ENCODE measurements at regions not wholly inside any gene's neighbourhood (a gene's known extent, or its start where the extent isn't known, plus 50 kb on each side); places are given as distances from the start of the nearest gene placed in this dataset.
A peak's percentile ranks its signal among the peaks of the same experiment; 100 is the strongest.

DNA sequence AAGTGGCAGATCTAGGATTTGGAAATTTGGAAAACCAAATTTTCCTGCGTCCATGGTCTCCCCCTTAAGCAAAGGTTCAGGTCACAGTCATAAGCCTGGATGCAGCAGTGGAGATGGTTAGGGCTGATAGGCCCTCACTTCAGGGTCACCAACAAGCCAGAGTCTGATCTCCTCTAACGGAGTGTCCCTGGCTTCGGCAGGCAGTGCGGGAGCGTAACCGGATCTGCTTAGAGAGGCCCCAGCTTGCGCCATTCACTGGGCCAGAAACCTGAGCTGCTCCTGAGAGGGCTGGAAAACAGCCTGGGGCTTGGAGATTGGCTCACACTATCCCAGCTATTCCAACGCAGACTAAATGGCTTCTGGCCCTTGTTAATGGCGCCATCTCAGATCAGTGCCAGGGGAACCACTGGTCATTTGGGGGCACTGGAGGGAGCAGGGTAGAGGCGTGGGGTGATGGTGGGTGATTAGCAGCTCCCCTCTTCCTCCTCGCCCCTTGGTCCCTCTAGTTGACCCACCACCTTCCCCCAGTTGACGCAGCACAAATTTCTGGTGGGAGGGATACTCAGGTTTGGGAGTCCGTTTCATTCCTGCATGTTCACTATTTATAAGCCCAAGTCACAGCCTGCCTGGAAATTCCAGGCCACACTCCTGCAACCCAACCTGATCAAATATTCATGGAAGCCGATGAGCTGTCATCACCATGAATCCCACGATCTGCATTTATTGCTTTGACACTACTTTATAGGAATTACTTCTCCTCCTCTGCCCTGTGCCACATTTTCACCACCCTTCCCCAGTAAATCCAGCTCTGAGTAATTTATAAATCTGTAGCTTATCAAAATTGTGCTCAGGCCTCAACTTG, 134.6 kb upstream of the CPEB4 start (continued):
- TF ChIP-seq, protein P1, sequence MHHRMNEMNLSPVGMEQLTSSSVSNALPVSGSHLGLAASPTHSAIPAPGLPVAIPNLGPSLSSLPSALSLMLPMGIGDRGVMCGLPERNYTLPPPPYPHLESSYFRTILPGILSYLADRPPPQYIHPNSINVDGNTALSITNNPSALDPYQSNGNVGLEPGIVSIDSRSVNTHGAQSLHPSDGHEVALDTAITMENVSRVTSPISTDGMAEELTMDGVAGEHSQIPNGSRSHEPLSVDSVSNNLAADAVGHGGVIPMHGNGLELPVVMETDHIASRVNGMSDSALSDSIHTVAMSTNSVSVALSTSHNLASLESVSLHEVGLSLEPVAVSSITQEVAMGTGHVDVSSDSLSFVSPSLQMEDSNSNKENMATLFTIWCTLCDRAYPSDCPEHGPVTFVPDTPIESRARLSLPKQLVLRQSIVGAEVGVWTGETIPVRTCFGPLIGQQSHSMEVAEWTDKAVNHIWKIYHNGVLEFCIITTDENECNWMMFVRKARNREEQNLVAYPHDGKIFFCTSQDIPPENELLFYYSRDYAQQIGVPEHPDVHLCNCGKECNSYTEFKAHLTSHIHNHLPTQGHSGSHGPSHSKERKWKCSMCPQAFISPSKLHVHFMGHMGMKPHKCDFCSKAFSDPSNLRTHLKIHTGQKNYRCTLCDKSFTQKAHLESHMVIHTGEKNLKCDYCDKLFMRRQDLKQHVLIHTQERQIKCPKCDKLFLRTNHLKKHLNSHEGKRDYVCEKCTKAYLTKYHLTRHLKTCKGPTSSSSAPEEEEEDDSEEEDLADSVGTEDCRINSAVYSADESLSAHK (CRISPR knock-in tag; IDR thresholded peaks at IDR 0.05; ENCODE audit: borderline replicate concordance), result no peak
- TF ChIP-seq E2F1 (CRISPR knock-in tag; IDR thresholded peaks at IDR 0.05) (no peak), ESRRA (CRISPR knock-in tag; IDR thresholded peaks at IDR 0.05; ENCODE audit: low read depth) (no peak), ZNF709 (CRISPR knock-in tag; IDR thresholded peaks at IDR 0.05) (no peak), SMC3 (IDR thresholded peaks at IDR 0.05; ENCODE audit: low read length) (no peak; the same call in 1 of the 2 replicates), ZNF790 (CRISPR knock-in tag; IDR thresholded peaks at IDR 0.05; ENCODE audit: borderline replicate concordance) (no peak), HHEX (CRISPR knock-in tag; IDR thresholded peaks at IDR 0.05) (no peak), ZNF205 (CRISPR knock-in tag; IDR thresholded peaks at IDR 0.05) (no peak), IRX3 (CRISPR knock-in tag; IDR thresholded peaks at IDR 0.05; ENCODE audit: borderline replicate concordance, low read depth) (no peak), ARHGAP35 (CRISPR knock-in tag; IDR thresholded peaks at IDR 0.05; ENCODE audit: borderline replicate concordance) (no peak), SP4 (CRISPR knock-in tag; IDR thresholded peaks at IDR 0.05) (no peak), FOXK2 (IDR thresholded peaks at IDR 0.05) (no peak), AKNA (CRISPR knock-in tag; IDR thresholded peaks at IDR 0.05; ENCODE audit: borderline replicate concordance) (no peak), ZFP91 (CRISPR knock-in tag; IDR thresholded peaks at IDR 0.05; ENCODE audit: borderline replicate concordance) (peak; percentile 81), SUZ12 (IDR thresholded peaks at IDR 0.05; ENCODE audit: low read depth, low read length) (no peak)
- TF ChIP-seq, protein P2, sequence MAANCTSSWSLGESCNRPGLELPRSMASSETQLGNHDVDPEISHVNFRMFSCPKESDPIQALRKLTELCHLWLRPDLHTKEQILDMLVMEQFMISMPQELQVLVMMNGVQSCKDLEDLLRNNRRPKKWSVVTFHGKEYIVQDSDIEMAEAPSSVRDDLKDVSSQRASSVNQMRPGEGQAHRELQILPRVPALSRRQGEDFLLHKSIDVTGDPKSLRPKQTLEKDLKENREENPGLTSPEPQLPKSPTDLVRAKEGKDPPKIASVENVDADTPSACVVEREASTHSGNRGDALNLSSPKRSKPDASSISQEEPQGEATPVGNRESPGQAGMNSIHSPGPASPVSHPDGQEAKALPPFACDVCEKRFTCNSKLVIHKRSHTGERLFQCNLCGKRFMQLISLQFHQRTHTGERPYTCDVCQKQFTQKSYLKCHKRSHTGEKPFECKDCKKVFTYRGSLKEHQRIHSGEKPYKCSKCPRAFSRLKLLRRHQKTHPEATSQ (CRISPR knock-in tag; IDR thresholded peaks at IDR 0.05; ENCODE audit: borderline replicate concordance), result no peak

Measured in HepG2 (cell line).